Endometrium (tissue), 2 donors: ENCODE measurements at regions not wholly inside any gene's neighbourhood (a gene's known extent, or its start where the extent isn't known, plus 50 kb on each side); places are given as distances from the start of the nearest gene placed in this dataset.

Experiments
- FAIRE-seq: peaks from 2 replicates; lab custom pipeline; 2012; peaks lifted over from hg19 to GRCh38; lab: Jason Lieb, UNC
- donor health status: control.
- donor health status: control.

DNA sequence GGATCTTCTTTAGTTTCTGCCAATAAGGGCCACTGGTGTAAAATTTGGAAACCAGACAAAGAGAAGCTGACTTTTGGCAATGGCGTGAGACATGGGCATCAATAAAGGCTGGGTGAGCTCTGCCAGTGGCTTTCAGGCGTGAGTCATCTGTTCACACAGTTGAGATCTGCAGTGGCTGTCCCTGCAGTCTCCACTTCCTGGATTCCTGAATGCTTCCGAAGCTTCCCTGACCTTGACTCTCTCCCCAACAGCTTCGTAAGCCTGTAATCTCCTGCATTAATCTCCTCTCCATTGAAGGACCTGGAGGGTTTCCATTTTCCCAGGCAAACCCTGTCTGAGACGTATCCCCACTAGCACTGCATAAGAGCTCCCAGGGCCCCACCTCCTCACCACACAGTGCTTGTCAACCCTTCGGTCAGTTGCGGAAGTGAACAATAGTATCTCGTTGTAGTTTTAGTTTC lies 574.7 kb downstream of the TBC1D22A start:
- no peak for FAIRE-seq

DNA sequence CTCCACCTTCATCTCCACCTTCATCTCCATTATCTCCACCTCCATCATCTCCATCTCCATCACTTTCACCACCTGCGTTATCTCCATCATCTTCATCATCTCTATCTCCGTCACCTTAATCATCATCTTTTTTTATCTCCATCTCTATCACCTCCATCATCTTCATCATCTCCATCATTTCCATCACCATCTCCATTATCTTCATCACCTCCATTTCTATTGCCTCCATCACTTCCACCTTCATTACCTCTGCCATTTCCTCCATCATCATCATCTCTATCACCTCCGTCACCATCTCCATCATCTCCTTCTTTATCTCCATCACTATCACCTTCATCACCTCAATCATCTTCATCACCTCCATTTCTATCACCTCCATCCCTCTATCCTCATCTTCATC lies 573.5 kb downstream of the TBC1D22A start:
- no peak for FAIRE-seq

DNA sequence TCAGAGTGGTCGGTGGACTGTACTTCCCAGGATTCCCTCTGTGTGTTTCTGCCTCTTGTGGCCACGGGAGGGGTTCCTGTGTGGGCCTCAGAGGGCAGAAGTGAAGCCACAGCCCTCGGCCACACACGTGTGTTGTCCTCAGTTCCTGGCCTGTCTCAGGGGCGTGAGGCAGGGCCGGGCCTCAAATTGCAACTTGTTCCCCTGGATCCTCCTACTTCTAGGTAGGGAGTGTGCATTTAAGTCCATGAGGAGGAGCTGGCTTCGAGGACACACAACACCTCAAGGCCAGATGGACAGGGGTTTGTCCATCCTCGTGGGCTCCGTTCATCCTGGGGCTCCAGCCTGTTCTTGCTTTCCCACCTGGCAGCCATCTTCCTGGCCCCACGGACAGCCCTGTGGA lies 573.0 kb downstream of the TBC1D22A start:
- no peak for FAIRE-seq

DNA sequence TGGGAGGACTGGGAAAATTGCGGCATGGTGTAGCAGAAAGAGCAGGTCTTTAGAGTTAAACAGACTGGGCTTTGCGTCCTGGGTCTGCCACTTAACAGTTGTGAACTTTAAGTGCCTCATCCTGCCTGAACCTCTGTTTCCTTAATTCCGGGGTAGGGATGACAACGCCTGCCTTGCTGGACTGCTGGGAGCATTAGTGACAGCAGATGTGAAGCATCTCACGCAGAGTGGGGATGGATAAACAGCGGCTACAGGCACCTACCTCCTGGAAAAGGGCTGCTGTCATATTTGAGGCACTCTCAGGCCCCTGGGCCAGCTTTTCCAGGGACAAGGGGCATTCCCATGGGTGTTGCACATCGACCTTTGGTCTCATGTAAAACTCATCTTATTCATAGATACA lies 572.2 kb downstream of the TBC1D22A start:
- FAIRE-seq = no peak

DNA sequence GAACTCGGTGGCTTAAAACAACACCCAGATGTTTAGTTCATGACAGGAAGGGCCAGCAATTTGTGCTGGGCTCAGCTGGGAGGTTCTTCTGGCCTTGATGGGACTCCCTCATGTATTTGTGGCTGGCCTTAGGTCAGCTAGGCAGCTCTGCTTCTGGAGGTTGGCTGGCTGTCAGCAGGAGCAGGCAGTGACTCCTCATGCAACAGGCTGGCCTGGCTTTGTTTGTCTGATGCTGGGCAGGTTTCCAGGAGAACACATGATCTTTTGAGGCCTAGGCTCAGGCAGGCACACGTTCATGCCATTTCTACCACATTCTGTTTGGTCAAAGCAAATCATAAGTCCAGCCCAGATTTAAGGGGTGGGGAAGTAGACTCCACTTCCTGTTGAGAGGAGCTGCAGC lies 571.2 kb downstream of the TBC1D22A start:
- FAIRE-seq = no peak

DNA sequence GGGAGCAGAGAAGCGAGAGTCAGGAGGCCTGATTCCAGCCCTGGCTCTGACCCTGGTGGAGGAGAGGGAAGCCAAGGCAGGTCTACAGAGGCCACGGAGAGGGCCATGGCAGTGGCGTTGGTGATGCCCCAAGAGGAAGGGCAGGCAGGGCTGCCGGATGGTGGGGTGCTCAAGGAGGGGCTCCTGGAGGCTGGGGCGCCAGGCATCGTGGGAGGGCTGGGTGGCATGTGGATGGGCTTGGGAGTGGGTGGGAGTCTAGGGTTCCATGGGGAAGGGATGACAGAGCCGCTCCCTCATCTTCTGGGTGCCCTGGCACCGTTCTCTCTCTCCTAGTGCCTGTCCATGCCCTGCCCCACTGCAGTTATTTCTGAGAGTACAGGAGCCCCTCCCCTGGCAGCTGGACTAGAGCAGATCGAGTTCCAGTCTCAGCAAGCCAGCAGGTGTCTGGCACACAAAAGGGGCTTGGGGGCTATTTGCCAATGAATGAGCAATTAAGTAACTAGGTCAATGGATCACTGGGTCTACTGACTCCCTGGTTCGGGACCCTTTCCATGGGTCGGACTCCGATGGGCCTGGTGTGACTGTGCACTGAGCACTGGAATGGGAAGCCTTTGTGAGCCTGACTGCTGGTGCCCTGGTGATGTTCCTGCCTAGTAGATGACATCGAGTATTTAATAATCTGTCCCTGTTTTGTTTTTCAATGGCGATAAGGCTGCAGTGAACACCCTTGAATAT lies 570.0 kb downstream of the TBC1D22A start:
- no peak for FAIRE-seq

DNA sequence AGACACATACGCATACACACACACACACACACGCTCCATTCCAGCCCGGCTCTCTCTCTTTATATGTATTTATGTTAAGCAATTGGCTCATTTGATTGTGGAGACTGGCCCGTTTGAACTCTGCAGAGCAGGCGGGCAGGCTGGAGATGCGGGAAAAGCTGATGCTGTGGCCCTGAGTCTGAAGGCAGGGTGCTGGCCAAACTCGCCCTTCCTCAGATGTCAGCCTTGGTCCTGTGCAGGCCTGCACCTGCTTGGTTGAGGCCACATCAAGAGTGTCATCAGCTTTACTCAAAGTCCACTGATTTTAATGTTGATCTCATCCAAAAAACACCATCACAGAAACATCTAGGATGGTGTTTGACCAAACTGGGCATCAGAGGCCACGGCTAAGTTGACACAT lies 569.3 kb downstream of the TBC1D22A start:
- no peak for FAIRE-seq

DNA sequence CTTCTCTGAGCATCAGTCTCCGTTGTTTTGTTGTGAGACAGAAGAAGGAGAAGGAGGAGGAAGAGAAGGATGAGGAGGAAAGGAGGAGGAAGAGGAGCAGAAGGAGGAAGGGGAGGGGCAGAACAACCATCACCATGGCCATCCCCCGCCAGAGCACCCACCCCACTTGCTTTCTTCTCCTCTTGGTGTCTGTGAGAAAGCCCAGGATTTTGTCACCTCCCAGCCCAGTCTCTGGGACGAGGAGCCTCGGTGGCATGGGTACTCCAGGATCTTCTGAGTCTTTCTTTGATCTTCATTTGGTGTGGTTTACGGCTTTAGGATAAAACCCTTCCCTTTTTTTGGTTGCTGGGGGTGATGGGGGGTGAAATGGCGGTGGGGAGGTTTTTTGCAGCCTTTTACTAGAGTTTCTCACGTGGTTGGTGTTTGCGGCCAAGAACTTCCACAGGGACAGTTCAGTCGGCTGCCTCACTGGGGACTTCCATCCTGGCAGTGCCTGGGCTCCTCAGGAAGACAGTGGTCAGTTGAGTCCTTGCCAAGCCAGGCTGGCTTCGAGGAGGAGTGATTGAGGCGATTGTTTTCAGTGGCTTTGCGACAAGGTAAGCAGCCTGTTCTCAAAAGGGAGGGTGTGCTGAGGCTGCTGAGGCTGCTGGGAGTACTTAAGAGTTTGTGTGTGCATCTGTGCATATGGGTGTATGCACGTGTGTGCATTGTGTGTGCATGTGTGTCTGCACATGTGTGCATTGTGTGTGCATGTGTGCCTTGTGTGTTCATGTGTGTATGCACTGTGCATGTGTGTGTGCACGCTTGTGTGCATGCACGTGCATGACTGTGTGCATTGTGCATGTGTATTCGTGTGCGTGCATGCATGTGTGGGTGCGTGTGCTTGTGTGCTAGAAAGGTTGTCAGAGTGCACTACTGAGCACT lies 567.5 kb downstream of the TBC1D22A start:
- FAIRE-seq = no peak

DNA sequence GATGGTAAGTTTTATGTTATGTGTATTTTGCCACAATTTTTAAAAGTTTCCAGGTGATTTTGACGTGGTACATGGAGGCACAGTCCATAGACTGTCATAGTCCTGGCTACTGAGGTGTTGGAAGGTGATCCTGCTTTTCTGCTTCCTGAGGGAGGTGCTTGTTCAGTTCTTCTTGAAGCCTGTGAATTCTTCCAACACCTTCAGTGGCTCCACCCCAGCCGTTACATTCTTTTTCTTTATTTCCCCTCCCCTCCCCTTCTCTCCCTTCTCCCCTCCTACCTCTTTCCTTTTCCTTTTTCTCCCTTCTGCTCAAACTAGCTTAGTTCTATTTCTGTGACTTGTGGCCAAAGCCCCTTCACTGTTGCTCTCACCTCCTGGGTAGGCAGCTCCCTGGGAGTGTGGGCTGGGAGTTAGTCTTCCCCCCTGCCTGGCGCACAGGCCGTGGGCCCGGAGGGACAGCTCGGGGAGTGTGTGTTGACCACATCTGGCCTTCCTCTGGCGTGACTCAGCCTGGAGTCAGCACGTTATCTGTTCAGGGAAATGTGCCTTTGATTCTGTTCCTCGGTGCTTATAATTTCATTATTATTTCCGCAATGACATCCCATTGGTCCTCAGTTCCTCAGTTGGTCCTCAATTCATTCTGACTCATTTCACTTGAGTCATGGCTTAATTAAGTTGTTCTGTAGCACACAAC lies 566.2 kb downstream of the TBC1D22A start:
- FAIRE-seq = no peak

DNA sequence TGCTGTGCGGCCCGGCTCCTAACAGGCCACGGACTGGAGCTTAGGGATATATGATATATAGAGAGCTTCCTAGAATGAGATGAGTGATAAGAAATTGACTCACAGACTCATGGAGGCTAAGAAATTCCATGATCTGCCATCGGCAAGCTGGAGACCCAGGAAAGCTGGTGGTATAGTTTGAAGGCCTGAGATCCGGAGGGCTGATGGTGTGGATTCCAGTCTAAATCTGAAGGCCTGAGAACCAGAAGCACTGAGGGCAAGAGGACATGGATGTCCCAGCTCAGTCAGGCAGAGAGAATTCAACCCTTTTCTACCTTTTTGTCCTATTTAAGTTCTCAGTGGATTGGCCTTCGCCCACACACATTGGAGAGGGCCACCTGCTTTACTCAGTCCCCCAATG lies 564.8 kb downstream of the TBC1D22A start:
- FAIRE-seq = no peak

DNA sequence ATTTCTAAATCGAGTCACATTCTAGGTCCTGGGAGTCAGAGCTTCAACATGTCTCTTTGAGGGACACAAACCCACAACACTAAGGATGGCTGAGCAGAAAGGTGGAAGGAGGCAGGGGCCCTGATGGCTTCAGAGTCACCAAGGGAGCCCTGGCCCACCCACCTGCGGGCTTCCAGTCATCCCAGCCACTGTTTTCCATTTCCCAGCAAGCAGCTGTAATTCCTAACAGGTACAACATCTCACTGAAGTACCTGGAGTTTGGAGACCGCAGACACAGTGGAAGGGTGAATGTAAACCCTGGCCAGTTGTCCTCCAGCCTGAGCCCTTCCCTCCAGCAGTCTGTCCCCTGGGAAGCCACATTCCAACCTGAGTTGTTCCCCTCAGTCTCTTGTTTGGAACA lies 562.8 kb downstream of the TBC1D22A start:
- no peak for FAIRE-seq

DNA sequence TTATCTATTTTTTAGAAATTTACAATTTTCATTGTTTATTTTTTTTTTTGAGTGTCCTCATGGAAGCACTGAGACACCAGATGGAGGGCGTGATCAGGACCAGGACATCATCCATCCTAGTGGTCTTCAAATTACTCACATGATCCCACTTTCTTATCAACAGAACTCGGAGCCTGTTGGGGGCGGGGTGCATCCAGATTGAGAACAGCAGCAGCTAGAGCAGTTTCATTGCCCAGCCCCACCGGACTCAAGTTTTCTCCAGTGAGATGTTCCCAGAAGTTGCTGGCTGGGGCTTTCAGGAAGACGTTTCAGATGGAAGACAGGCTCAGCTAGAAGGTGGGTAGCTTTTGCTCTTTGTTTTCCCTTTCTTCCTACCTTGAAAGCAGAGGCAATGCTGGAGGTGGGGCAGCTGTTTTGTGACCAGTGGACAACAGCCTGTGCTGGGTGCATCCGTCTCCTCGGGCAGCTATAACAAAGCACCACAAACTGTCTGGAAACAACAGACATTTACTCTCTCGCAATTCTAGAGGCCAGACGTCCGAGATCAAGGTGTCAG lies 562.1 kb downstream of the TBC1D22A start:
- no peak for FAIRE-seq

DNA sequence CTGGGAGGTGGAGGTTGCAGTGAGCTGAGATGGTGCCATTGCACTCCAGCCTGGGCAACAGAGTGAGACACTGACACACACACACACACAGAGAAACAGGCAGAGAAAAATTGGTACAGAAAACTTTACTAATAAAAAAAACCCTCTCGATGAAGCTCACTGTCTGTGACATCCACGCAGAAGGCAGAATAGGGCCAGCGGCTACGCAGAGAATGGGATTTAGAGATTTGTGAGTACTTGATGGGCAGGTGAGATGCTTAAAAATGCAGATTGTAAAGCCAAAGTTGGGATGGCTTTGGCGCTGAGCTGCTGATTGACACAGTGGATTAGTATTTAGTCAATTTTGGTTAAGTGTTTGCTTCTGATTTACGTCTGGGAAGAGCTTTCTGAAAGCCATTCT lies 561.1 kb downstream of the TBC1D22A start:
- FAIRE-seq = no peak

DNA sequence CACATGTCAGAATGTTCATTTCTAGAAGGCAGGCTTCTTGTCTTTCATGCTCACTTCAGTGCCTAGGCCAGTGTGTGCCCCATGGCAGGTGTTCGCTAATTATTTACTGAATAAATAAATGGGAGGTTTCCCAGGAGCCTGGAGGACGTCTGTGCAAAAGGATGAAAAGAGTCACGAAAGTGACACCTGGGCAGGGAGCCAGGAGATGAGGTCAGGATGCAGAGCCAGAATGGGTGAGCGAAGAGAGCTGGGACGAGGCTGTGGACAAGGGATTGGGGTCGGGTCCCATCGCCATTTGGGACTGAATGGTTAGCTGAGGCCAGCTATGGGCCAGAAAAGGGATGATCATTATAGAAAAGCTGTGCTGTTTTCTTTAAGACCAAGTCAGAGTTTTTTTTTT lies 560.4 kb downstream of the TBC1D22A start:
- no peak for FAIRE-seq

DNA sequence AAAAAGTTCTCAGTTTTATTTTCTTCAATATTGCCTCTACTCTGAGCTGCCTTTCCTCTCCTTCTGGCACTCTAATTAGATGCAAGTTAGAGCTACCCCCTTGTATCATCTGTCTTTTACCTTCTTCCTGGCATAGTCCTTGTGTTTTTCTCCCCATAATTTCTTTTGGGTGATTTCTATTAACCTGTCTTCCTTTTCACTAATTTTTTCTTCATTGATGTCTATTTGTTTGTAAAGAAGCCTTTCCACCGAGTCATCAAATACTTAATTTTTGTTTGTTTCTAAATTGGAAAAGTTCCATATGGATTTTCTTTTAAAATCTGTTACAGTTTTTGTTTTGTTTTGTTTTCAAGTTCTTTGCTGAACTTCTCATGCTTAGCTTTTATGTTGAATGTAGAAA lies 558.1 kb downstream of the TBC1D22A start:
- no peak for FAIRE-seq

DNA sequence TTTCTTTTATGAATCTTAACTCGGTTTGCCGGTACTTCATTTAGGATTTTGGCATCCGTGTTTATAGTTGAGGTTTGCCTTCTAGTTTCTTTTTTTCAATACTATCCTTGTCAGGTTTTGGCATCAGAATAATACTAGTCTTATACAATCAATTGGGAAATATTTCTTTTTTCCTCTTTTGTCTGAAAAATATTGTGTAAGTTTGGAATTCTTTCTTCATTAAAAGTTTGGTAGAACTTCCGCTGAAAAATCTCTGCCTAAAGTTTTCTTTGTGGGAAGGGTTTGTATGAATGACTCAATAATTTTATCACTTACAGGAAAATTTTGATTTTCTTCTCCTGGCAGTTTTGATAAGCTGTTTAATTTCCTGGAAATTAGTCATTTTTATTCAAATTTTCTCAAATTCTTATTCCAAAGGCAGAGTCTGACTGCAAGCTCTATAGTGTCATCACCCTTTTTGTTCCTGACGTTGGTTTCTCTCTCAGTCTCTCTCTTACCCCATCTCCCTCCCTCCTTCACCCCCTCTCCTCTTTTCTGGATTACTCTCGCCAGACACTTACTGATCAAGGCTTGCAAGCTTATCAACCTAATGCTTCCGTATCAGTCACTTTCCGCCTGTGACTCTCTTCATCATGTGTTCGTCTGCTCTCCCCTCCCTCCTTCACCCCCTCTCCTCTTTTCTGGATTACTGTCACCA lies 555.7 kb downstream of the TBC1D22A start:
- no peak for FAIRE-seq

DNA sequence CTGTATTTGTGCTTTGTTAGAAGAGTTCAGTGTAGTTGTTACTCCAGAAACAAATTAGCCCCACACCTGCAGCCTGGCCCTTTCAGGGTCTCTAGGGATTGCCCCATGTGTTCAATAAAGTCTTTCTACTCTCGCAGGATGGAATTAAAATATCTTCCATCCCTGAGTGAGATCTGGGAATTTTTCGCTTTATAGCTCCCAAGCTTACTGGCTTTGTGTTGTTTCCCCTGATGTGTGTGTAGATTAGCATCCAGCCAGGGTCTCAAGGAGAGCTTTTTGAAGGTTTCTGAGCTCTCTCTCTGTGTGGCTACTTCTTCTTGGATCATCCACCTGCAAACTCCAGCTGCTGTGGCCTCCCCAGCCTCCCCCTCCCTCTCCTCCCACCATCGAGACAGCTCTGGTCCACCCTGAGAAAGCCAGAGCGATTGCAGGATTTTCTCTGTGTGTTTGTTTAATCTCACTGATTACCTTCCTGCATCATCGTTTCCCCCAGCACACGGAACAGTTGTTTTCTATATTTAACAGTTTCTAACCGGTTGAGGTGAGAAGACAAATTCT lies 553.5 kb downstream of the TBC1D22A start:
- no peak for FAIRE-seq

DNA sequence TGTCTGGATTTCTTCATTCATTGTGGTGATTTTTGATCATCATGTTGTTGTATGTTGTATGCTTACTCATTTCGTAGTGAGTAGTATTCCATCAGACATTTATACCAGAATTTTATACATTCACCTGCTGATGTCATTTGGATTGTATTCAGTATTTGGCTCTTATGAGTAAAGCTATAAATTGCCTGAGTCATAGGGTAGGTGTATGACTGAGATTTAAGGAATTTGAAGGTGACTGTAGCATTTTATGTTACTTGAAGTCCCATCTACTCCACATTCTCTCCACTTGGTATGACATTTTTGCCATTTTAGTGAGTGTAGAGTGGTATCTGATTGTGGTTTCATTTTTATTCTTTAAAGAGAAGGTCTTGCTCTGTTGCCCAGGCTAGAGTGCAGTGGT lies 548.2 kb downstream of the TBC1D22A start:
- no peak for FAIRE-seq

DNA sequence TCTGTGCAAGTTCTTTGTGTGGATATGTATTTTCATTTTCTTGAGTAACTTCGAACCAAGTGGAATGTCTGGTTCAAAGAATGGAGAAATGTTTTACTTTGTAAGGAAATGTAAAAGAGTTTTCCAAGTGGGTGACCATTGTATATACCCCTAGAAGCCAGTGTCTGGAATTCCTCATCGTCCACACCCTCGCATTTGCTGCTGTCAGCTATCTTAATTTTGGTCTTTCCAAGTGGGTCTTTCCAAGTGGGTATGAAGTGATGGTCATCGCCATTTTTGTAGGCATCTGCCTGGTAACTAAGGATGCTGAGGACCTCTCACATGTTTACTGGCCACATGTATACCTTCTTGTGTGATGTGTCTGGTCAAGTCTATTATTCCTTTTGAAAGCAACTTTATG lies 547.5 kb downstream of the TBC1D22A start:
- FAIRE-seq = no peak

DNA sequence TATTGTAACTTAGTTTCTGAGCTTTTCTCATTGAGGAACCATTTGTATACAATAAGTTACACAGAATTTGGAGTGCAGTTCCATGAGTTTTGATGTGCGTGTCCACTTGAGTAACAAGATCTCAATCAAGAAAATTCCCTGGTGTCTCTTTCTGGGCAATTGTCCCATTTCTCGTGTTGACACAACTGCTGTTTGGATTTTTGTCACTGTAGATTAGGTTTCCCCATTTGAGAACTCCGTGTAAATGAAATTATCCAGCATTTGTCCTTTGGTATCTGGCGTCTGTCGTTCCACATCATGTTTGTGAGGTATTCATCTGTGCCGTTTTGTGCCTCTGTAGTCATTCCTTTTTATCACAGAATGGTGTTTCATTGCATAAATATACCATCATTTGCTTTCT lies 547.0 kb downstream of the TBC1D22A start:
- FAIRE-seq = no peak

DNA sequence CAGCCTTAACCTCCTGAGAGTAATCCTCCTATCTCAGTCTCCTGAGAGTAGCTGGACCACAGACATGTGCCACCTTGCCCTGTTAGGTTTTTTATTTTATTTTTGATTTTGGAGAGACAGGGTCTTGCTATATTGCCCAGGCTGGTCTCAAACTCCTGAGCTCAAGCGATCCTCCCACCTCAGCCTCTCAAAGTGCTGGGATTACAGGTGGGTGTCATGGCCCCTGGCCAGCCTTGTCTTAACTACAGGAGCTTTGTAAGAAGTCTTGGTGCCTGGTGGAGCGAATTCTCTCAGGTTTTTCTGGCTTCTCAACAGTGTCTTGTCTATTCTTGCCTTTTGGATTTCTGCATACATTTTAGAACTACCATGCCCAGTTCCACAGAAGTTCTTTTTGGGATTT lies 546.4 kb downstream of the TBC1D22A start:
- no peak for FAIRE-seq

DNA sequence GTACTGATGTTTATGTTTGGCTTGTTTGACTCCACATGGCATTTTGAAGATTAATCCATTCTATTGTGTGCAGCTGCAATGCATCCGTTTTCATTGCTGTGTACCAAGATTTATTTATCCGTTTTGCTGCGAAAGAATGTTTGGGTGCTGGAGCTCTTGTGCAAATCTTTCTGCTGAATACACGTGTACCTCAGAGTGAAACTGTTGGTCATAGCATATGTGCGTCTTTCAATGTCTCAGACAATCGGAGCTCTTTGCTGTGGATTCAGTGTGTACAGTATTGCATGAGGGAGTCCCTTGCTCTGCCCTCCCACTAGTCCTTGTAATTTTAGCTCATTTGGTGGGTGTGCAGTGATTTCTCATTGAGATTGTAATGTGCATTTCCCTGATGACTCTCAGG lies 545.4 kb downstream of the TBC1D22A start:
- FAIRE-seq = no peak
